ENCODE measurements at regions not wholly inside any gene's neighbourhood (a gene's known extent, or its start where the extent isn't known, plus 50 kb on each side); places are given as distances from the start of the nearest gene placed in this dataset.

GRCh38 chr5:174252121-174252520, 206.6 kb downstream of the NSG2 start:
- H3K4me1 Mint-ChIP-seq, result no peaks in the 10 kb centered on the region
- no peak overlapping the region for H3K4me3 Mint-ChIP-seq
- H3K27ac Mint-ChIP-seq, result no peak overlapping the region
- no peaks in the 10 kb centered on the region for H3K36me3 Mint-ChIP-seq
- peaks cover 4% of the 10 kb centered on the region for H3K9me3 Mint-ChIP-seq
- no peak for TF ChIP-seq CTCF (IDR thresholded peaks at IDR 0.05; ENCODE audit: unreplicated experiment)
- peaks cover 21% of the 10 kb centered on the region for H3K27me3 Mint-ChIP-seq (ENCODE audit: low read depth)
- no peak for DNase-seq (ENCODE audit: low spot score in 2 of 2, unreplicated experiment in 2 of 2)

- no peak for TF ChIP-seq CTCF (IDR thresholded peaks at IDR 0.05; ENCODE audit: unreplicated experiment)
- H3K27ac Mint-ChIP-seq, result no peak overlapping the region
- peaks cover 62% of the 10 kb centered on the region for H3K27me3 Mint-ChIP-seq (ENCODE audit: low read depth)
- no peaks in the 10 kb centered on the region for H3K36me3 Mint-ChIP-seq
- H3K4me3 Mint-ChIP-seq, result no peak overlapping the region
- DNase-seq (ENCODE audit: low spot score in 2 of 2, unreplicated experiment in 2 of 2), result no peak
- H3K4me1 Mint-ChIP-seq, result no peaks in the 10 kb centered on the region
- H3K9me3 Mint-ChIP-seq, result peaks cover 7% of the 10 kb centered on the region
Observed at GRCh38 chr5:174259696-174260420, 214.4 kb downstream of the NSG2 start.

GRCh38 chr5:174271316-174271715, 225.8 kb downstream of the NSG2 start:
- Mint-ChIP-seq H3K27ac (no peak overlapping the region), H3K4me1 (no peaks in the 10 kb centered on the region), H3K9me3 (peaks cover 28% of the 10 kb centered on the region), H3K36me3 (no peaks in the 10 kb centered on the region), H3K4me3 (no peak overlapping the region), H3K27me3 (ENCODE audit: low read depth) (peaks cover 58% of the 10 kb centered on the region)
- no peak for TF ChIP-seq CTCF (IDR thresholded peaks at IDR 0.05; ENCODE audit: unreplicated experiment)
- DNase-seq (ENCODE audit: low spot score in 2 of 2, unreplicated experiment in 2 of 2), result no peak

GRCh38 chr5:174272671-174273070, 227.2 kb downstream of the NSG2 start:
- Mint-ChIP-seq H3K27ac (no peak overlapping the region), H3K4me3 (no peak overlapping the region), H3K27me3 (ENCODE audit: low read depth) (peaks cover 59% of the 10 kb centered on the region), H3K4me1 (no peaks in the 10 kb centered on the region), H3K36me3 (no peaks in the 10 kb centered on the region), H3K9me3 (peaks cover 24% of the 10 kb centered on the region)
- no peak for DNase-seq (ENCODE audit: low spot score in 2 of 2, unreplicated experiment in 2 of 2)
- TF ChIP-seq CTCF (IDR thresholded peaks at IDR 0.05; ENCODE audit: unreplicated experiment), result no peak

- H3K27me3 Mint-ChIP-seq (ENCODE audit: low read depth), result peaks cover 61% of the 10 kb centered on the region
- H3K36me3 Mint-ChIP-seq, result no peaks in the 10 kb centered on the region
- H3K4me1 Mint-ChIP-seq, result no peaks in the 10 kb centered on the region
- no peak for DNase-seq (ENCODE audit: low spot score in 2 of 2, unreplicated experiment in 2 of 2)
- no peak for TF ChIP-seq CTCF (IDR thresholded peaks at IDR 0.05; ENCODE audit: unreplicated experiment)
- H3K9me3 Mint-ChIP-seq, result peaks cover 17% of the 10 kb centered on the region
- H3K4me3 Mint-ChIP-seq, result no peak overlapping the region
- H3K27ac Mint-ChIP-seq, result no peak overlapping the region
Observed at GRCh38 chr5:174273325-174273724, 227.8 kb downstream of the NSG2 start.
